Mammary epithelial cell (primary cell): ENCODE measurements at regions not wholly inside any gene's neighbourhood (a gene's known extent, or its start where the extent isn't known, plus 50 kb on each side); places are given as distances from the start of the nearest gene placed in this dataset.

Experiments used
- EZH2 ChIP-seq: IDR thresholded peaks from 2 replicates; pipeline ENCODE4 v1.6.1; 2012; ENCODE audit warnings: low read length, inconsistent platforms, borderline replicate concordance
- TF ChIP-seq, protein P1 (sequence below), 2 donors: IDR thresholded peaks in 1 of 2; conservative IDR thresholded peaks in 1 of 2; 2 replicates each; pipeline ENCODE4 v1.5.1; 2011 to 2012; ENCODE audit warnings: inconsistent platforms in 2 of 2, low read length in 2 of 2, mild to moderate bottlenecking in 2 of 2, control low read depth in 1 of 2, low read depth in 1 of 2; ENCODE audit not compliant: insufficient read depth in 1 of 2; ENCODE audit errors: extremely low read depth in 1 of 2

DNA sequence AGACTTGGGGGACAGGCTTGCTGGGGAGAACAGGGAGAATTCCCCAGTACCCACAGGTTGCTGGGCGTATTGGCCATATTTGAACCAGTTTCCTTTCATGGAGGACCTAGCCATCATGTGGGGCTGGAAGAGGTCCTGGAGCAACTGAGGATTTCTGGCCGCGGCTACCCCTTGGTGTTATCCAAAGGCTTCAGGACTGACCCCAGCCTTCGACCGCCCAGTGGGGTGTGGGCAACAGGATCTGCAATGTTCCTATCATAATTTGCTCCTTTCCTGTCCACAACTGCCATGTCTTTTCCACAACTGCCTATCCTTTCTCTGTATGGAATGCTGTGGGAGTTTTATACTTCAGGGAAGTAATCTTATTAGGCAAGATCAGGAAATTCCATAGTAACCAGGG, 1053.6 kb upstream of the SLC39A10 start:
- TF ChIP-seq, protein P1, sequence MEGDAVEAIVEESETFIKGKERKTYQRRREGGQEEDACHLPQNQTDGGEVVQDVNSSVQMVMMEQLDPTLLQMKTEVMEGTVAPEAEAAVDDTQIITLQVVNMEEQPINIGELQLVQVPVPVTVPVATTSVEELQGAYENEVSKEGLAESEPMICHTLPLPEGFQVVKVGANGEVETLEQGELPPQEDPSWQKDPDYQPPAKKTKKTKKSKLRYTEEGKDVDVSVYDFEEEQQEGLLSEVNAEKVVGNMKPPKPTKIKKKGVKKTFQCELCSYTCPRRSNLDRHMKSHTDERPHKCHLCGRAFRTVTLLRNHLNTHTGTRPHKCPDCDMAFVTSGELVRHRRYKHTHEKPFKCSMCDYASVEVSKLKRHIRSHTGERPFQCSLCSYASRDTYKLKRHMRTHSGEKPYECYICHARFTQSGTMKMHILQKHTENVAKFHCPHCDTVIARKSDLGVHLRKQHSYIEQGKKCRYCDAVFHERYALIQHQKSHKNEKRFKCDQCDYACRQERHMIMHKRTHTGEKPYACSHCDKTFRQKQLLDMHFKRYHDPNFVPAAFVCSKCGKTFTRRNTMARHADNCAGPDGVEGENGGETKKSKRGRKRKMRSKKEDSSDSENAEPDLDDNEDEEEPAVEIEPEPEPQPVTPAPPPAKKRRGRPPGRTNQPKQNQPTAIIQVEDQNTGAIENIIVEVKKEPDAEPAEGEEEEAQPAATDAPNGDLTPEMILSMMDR (conservative IDR thresholded peaks at IDR 0.05 in 1 of 2, IDR thresholded peaks at IDR 0.05 in 1 of 2; ENCODE audit: extremely low read depth in 1 of 2, insufficient read depth in 1 of 2, low read depth in 1 of 2, low read length in 2 of 2): no peak
- no peak for TF ChIP-seq EZH2
